ENCODE measurements at regions not wholly inside any gene's neighbourhood (a gene's known extent, or its start where the extent isn't known, plus 50 kb on each side); places are given as distances from the start of the nearest gene placed in this dataset.
"Not testable (repeated sequence)": the region's sequence is repeated elsewhere in the genome, so short reads cannot be mapped to it uniquely, and the experiment has no call there.

DNA sequence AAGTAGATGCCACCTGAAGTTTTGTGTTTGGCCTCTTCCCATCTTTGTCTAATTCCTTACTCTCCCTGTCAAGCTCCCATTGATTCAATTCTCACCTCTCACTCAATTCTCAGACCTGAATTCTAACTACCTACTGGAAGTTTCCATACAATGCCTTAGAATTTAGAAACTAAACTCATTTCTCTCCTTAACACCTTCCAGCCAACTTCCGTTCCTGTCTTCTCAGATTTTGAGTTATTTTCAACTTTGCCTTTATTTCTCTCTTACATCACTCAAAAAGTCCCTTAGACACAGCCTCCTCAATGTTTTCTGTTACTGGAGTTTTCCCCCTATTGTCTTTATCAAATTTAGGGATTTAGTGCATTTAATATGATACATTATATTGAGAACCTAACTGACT lies 382.2 kb downstream of the DMAC1 start:
- not testable (repeated sequence) for TF ChIP-seq CTCF (IDR thresholded peaks at IDR 0.05; ENCODE audit: insufficient read depth, low read length, poor library complexity, severe bottlenecking); EZH2phosphoT487 (conservative IDR thresholded peaks at IDR 0.05; ENCODE audit: low read length)

Measured in SU-DHL-6 (cell line).